ENCODE measurements at regions not wholly inside any gene's neighbourhood (a gene's known extent, or its start where the extent isn't known, plus 50 kb on each side); places are given as distances from the start of the nearest gene placed in this dataset.

- no peak overlapping the region for H2BK12ac ChIP-seq (ENCODE audit: low read length)
- no peak overlapping the region for H3K9ac ChIP-seq (ENCODE audit: low read length)
- H3K23ac ChIP-seq (ENCODE audit: low read length): no peak overlapping the region
- no CpG with 5 or more reads among the region's 5 CpGs for WGBS (ENCODE audit: extremely low coverage, insufficient coverage, insufficient read length)
- H3K27me3 ChIP-seq (ENCODE audit: insufficient read depth, low read length): no peaks in the 10 kb centered on the region
- H2BK120ac ChIP-seq (ENCODE audit: insufficient read depth, low read length, poor library complexity): no peak overlapping the region
- H2BK5ac ChIP-seq (ENCODE audit: low read depth, low read length, poor library complexity): no peak overlapping the region
- H3K4me1 ChIP-seq (ENCODE audit: control insufficient read depth in 1 of 2, insufficient read depth in 2 of 2, low read length in 2 of 2): no peaks in the 10 kb centered on the region
- H3K9me3 ChIP-seq (ENCODE audit: insufficient read depth, low read depth, low read length): no peaks in the 10 kb centered on the region
- no peak overlapping the region for H4K12ac ChIP-seq (ENCODE audit: low read depth, low read length)
- no peak for DNase-seq
- no peaks in the 10 kb centered on the region for H3K79me2 ChIP-seq (ENCODE audit: control insufficient read depth, insufficient read depth, low read length, poor library complexity)
- H3K27ac ChIP-seq (ENCODE audit: low read depth, low read length): no peak overlapping the region
- H3K18ac ChIP-seq (ENCODE audit: low read length): no peak overlapping the region
- H4K8ac ChIP-seq (ENCODE audit: low read depth, low read length): no peak overlapping the region
- no peak overlapping the region for H2AFZ ChIP-seq (ENCODE audit: insufficient read depth, low read length, poor library complexity)
- no peaks in the 10 kb centered on the region for H3K36me3 ChIP-seq (ENCODE audit: control insufficient read depth in 1 of 2, insufficient read depth in 2 of 2, low read length in 2 of 2)
- H3K4me3 ChIP-seq (ENCODE audit: low read depth, low read length): no peak overlapping the region
- no peak overlapping the region for H3K14ac ChIP-seq (ENCODE audit: low read length)
- no peaks in the 10 kb centered on the region for H3K79me1 ChIP-seq (ENCODE audit: low read length)
- no peak overlapping the region for H3K4ac ChIP-seq (ENCODE audit: low read depth, low read length)
- H2AK5ac ChIP-seq (ENCODE audit: low read length): no peak overlapping the region
- H3K4me2 ChIP-seq (ENCODE audit: low read length): no peak overlapping the region
- H4K91ac ChIP-seq (ENCODE audit: low read depth, low read length): no peak overlapping the region
Measured at GRCh38 chr9:13552606-13553215, 273.2 kb upstream of the MPDZ start.

DNA sequence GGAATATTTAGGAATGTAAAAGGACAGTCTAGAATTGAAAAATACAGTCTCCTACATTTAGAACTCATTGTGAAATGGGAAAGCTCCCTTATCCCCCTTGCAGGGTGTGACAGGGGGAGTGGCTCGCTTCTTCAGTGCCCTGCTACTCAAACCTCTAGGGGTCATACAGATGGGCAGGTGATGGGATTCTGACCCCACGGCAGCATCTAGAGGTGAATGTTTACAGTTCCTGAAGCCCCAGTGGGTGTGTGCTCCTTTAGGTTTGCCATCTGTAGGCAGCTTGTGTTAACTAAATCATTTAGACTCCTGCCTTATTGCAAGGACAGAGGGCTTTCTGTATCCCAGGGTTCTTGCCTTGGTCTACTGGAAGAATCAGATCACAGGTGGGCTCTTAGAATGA lies 271.0 kb upstream of the MPDZ start:
- H3K27ac ChIP-seq (ENCODE audit: low read depth, low read length): no peak overlapping the region
- H4K8ac ChIP-seq (ENCODE audit: low read depth, low read length): no peak overlapping the region
- no peaks in the 10 kb centered on the region for H3K27me3 ChIP-seq (ENCODE audit: insufficient read depth, low read length)
- H3K36me3 ChIP-seq (ENCODE audit: control insufficient read depth in 1 of 2, insufficient read depth in 2 of 2, low read length in 2 of 2): no peaks in the 10 kb centered on the region
- H2BK120ac ChIP-seq (ENCODE audit: insufficient read depth, low read length, poor library complexity): no peak overlapping the region
- H2AFZ ChIP-seq (ENCODE audit: insufficient read depth, low read length, poor library complexity): no peak overlapping the region
- H2BK12ac ChIP-seq (ENCODE audit: low read length): no peak overlapping the region
- H3K4me2 ChIP-seq (ENCODE audit: low read length): no peak overlapping the region
- no peak overlapping the region for H2BK5ac ChIP-seq (ENCODE audit: low read depth, low read length, poor library complexity)
- H2AK5ac ChIP-seq (ENCODE audit: low read length): no peak overlapping the region
- no peak overlapping the region for H3K4ac ChIP-seq (ENCODE audit: low read depth, low read length)
- H3K9me3 ChIP-seq (ENCODE audit: insufficient read depth, low read depth, low read length): no peaks in the 10 kb centered on the region
- no peak overlapping the region for H4K91ac ChIP-seq (ENCODE audit: low read depth, low read length)
- H4K12ac ChIP-seq (ENCODE audit: low read depth, low read length): no peak overlapping the region
- DNase-seq: no peak
- H3K23ac ChIP-seq (ENCODE audit: low read length): no peak overlapping the region
- no peaks in the 10 kb centered on the region for H3K4me1 ChIP-seq (ENCODE audit: control insufficient read depth in 1 of 2, insufficient read depth in 2 of 2, low read length in 2 of 2)
- H3K18ac ChIP-seq (ENCODE audit: low read length): no peak overlapping the region
- no peak overlapping the region for H3K14ac ChIP-seq (ENCODE audit: low read length)
- no peak overlapping the region for H3K9ac ChIP-seq (ENCODE audit: low read length)
- H3K4me3 ChIP-seq (ENCODE audit: low read depth, low read length): no peak overlapping the region
- no CpG with 5 or more reads among the region's 2 CpGs for WGBS (ENCODE audit: extremely low coverage, insufficient coverage, insufficient read length)
- no peaks in the 10 kb centered on the region for H3K79me1 ChIP-seq (ENCODE audit: low read length)
- no peaks in the 10 kb centered on the region for H3K79me2 ChIP-seq (ENCODE audit: control insufficient read depth, insufficient read depth, low read length, poor library complexity)

DNA sequence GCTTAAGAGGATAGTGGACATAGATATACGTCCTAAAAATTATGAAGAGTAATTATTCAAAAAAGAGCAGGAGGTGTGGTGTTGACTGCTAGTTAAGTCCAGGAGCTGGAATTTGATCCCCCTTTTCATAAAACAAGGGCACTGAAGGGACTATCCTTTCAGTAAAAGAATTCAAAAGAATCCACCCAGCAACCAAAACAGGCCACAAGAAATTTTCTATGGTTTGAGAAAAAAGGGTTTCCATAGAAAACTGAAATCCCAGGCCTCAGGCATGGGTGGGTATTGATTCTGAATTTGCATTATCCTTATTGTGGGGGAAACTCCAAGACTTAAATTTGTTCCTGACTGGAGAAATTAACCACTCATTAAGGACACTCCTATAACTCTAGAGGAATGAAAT lies 269.0 kb upstream of the MPDZ start:
- no peak overlapping the region for H2BK12ac ChIP-seq (ENCODE audit: low read length)
- no peak overlapping the region for H2AK5ac ChIP-seq (ENCODE audit: low read length)
- H3K23ac ChIP-seq (ENCODE audit: low read length): no peak overlapping the region
- H3K79me2 ChIP-seq (ENCODE audit: control insufficient read depth, insufficient read depth, low read length, poor library complexity): no peaks in the 10 kb centered on the region
- no peak overlapping the region for H3K27ac ChIP-seq (ENCODE audit: low read depth, low read length)
- H3K79me1 ChIP-seq (ENCODE audit: low read length): no peaks in the 10 kb centered on the region
- WGBS (ENCODE audit: extremely low coverage, insufficient coverage, insufficient read length): no CpG with 5 or more reads among the region's 1 CpG
- H3K14ac ChIP-seq (ENCODE audit: low read length): no peak overlapping the region
- no peak overlapping the region for H3K4me3 ChIP-seq (ENCODE audit: low read depth, low read length)
- no peak overlapping the region for H4K8ac ChIP-seq (ENCODE audit: low read depth, low read length)
- no peak overlapping the region for H4K12ac ChIP-seq (ENCODE audit: low read depth, low read length)
- H3K18ac ChIP-seq (ENCODE audit: low read length): no peak overlapping the region
- H3K4me2 ChIP-seq (ENCODE audit: low read length): no peak overlapping the region
- no peak overlapping the region for H2AFZ ChIP-seq (ENCODE audit: insufficient read depth, low read length, poor library complexity)
- no peak for DNase-seq
- H3K9me3 ChIP-seq (ENCODE audit: insufficient read depth, low read depth, low read length): no peaks in the 10 kb centered on the region
- no peak overlapping the region for H3K4ac ChIP-seq (ENCODE audit: low read depth, low read length)
- no peaks in the 10 kb centered on the region for H3K36me3 ChIP-seq (ENCODE audit: control insufficient read depth in 1 of 2, insufficient read depth in 2 of 2, low read length in 2 of 2)
- no peak overlapping the region for H4K91ac ChIP-seq (ENCODE audit: low read depth, low read length)
- no peak overlapping the region for H3K9ac ChIP-seq (ENCODE audit: low read length)
- H2BK120ac ChIP-seq (ENCODE audit: insufficient read depth, low read length, poor library complexity): no peak overlapping the region
- H3K4me1 ChIP-seq (ENCODE audit: control insufficient read depth in 1 of 2, insufficient read depth in 2 of 2, low read length in 2 of 2): no peaks in the 10 kb centered on the region
- no peak overlapping the region for H2BK5ac ChIP-seq (ENCODE audit: low read depth, low read length, poor library complexity)
- H3K27me3 ChIP-seq (ENCODE audit: insufficient read depth, low read length): no peaks in the 10 kb centered on the region

GRCh38 chr9:13535141-13535540 lies 255.6 kb upstream of the MPDZ start:
- Histone ChIP-seq H2BK120ac (ENCODE audit: insufficient read depth, low read length, poor library complexity) (no peak overlapping the region), H3K18ac (ENCODE audit: low read length) (no peak overlapping the region), H3K79me1 (ENCODE audit: low read length) (no peaks in the 10 kb centered on the region), H3K4me1 (ENCODE audit: control insufficient read depth in 1 of 2, insufficient read depth in 2 of 2, low read length in 2 of 2) (peaks cover 0 to 3% of the 10 kb centered on the region in 2 experiments), H3K4ac (ENCODE audit: low read depth, low read length) (no peak overlapping the region), H3K9me3 (ENCODE audit: insufficient read depth, low read depth, low read length) (no peaks in the 10 kb centered on the region), H4K12ac (ENCODE audit: low read depth, low read length) (no peak overlapping the region), H3K4me3 (ENCODE audit: low read depth, low read length) (no peak overlapping the region), H2BK12ac (ENCODE audit: low read length) (no peak overlapping the region), H4K8ac (ENCODE audit: low read depth, low read length) (no peak overlapping the region), H2AK5ac (ENCODE audit: low read length) (no peak overlapping the region), H3K23ac (ENCODE audit: low read length) (no peak overlapping the region), H3K4me2 (ENCODE audit: low read length) (no peak overlapping the region), H3K27ac (ENCODE audit: low read depth, low read length) (no peak overlapping the region), H3K14ac (ENCODE audit: low read length) (no peak overlapping the region), H3K27me3 (ENCODE audit: insufficient read depth, low read length) (no peaks in the 10 kb centered on the region), H2AFZ (ENCODE audit: insufficient read depth, low read length, poor library complexity) (no peak overlapping the region), H3K79me2 (ENCODE audit: control insufficient read depth, insufficient read depth, low read length, poor library complexity) (no peaks in the 10 kb centered on the region), H2BK5ac (ENCODE audit: low read depth, low read length, poor library complexity) (no peak overlapping the region), H3K36me3 (ENCODE audit: control insufficient read depth in 1 of 2, insufficient read depth in 2 of 2, low read length in 2 of 2) (no peaks in the 10 kb centered on the region), H4K91ac (ENCODE audit: low read depth, low read length) (no peak overlapping the region), H3K9ac (ENCODE audit: low read length) (no peak overlapping the region)
- no CpG with 5 or more reads among the region's 5 CpGs for WGBS (ENCODE audit: extremely low coverage, insufficient coverage, insufficient read length)
- DNase-seq: no peak
